Skeletal muscle cell (primary cell): ENCODE measurements at regions not wholly inside any gene's neighbourhood (a gene's known extent, or its start where the extent isn't known, plus 50 kb on each side); places are given as distances from the start of the nearest gene placed in this dataset.

Experiments used
- DNase-seq: peaks from one replicate; pipeline ENCODE4 v3.0.0-alpha.2; 2010; ENCODE audit warnings: low read depth
- H3K4me3 ChIP-seq: 2 replicates; pipeline ENCODE4 v1.5.1; 2011; ENCODE audit warnings: low read depth, mild to moderate bottlenecking, control low read depth, low read length, moderate library complexity

DNA sequence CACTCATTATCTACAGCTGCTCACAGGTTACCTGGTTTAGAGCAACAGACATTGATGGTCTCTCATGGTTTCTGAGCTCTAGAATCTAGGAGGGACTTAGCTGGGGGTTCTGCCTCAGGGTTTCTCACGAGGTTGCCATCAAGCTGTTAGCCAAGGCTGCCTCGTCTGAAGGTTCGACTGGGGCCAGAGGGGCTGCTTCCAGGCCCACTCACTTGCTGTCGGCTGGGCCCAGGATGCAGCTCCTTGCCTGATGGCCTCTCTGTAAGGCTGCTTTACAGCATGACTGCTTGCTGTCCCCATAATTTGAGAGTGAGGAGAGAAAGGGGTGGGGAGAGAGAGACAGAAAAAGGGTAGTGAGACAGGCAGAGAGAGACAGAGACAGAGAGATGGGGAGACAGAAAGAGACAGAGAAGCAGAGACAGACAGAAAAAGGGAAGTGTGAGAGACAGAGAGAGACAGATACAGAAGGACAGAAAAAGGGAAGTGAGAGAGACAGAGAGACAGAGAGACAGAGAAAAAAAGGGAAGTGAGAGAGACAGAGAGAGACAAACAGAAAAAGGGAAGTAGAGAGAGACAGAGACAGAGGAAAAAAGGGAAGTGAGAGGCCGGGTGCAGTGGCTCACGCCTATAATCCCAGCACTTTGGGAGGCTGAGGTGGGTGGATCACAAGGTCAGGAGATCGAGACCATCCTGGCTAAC is 106.8 kb upstream of the C1orf174 start:
- H3K4me3 ChIP-seq = no peak overlapping the region
- no peak for DNase-seq

DNA sequence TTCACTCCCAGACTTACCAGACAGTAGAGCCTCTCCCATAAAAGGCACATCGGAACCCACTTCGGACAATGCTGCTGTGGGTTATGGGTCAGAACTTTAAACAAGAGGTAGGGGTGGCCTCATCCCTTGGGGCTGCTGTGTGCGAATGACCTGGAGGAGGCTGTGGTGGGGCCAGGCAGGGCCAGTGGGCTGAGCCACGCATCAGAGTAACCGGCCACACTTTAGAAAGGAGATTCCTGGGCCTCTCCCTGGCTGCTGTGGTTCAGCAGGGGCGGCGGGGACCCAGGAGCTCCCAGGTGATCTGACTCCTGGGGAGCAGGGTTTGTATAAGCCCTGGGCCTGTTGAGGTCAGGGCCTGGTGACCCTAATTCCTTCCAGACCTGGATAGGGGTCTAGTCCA is 110.2 kb upstream of the C1orf174 start:
- H3K4me3 ChIP-seq = no peak overlapping the region
- no peak for DNase-seq

DNA sequence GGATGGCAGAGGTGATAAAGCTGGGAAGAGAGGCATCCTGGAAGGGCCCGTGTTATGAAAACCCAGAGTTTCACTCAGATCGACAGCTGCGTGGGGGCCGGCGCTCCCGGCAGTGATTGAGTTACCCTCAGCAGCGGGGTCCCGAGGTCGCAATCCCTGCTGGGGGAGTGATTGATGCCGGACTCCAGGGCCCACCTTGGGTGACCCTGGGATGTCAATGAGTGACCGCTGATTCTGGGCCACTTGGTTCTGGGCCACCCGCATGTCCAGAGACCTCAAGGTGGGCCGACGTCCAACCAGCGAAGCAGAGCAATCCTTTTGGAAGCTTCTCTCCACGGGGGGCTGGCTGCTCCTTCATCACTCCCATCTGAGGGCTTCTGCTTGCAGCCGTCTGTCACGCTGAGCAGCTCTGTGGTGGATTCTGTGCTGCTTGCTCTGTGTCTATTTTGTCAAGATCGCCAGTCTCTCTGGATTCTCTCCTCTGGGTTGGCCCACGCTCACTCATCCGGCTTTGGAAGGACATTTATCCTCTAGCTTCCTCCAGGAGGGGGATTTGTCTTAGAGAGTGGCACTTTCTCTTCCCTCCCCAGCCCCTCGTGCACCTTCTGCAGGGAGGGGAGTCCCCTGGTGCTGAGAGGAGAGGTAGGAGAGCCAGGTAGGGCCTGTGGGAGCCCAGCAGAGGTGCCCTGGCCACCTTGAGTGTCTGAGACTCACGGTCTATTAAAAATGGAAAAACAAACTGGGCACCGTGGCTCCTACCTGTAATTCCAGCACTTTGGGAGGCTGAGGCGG is 110.9 kb upstream of the C1orf174 start:
- no peak for DNase-seq
- H3K4me3 ChIP-seq = no peak overlapping the region

DNA sequence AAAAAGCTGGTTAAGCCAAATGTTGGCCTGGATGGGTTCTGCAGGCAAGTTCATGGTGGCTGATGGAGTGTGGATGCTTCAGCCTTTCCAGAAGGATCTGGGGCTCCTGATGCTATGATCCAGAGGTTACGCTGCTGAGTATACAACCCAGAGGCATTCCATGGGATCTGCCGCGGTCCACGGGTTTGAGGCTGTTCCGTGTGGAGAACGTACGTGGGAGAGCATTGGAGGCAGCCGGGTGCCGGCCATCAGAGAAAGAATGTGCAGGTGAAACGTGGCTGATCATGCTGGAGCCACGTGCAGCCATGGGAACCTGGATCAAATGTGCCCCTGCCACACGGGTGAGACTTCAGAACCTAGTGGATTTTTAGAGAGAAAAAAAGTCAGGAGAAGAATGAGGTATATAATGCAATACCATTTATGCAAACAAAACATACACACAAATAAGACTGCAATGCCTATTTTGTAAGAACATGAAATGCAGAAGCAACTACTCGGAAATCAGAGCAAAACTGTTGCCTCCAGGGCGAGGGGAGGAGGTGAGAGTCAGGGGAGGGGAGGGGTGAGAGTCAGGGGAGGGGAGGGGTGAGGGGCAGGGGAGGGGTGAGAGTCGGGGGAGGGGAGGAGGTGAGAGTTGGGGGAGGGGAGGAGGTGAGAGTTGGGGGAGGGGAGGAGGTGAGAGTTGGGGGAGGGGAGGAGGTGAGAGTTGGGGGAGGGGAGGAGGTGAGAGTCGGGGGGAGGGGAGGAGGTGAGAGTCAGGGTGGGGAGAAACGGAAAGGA is 116.5 kb upstream of the C1orf174 start:
- H3K4me3 ChIP-seq = no peak overlapping the region
- no peak for DNase-seq

DNA sequence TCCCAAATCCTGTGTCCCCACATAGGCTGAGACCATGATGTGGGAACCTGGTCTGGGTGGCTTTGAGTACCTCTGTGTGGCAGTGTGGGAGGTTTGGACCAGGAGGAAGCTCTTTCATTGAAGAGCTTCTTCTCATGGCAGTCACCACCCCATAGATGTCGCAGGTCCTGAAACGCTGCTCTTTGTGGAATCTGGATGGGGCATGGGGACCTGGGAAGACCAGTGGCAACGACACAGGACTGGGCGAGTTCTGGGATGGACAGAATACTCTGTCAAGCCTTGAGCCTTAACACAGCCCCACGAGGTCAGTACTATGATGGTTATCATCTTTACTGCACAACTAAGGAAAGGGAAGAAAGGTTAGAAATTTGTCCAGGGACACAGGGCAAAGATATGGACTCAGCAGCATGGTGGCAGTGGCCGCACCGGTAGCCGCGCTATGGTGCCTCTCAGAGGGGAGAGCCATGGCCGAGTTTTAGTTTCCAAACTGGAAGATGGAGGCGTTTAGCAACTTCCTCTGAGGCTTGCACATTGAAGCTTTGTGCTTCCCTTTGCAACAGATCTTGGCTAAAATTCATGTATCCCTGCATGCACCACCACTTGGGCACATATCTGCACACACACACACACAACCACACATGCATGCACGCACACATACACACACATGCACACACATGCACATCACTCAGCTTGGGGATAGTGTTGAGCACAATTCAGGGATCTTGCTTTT is 117.7 kb upstream of the C1orf174 start:
- DNase-seq = no peak
- H3K4me3 ChIP-seq = no peak overlapping the region

DNA sequence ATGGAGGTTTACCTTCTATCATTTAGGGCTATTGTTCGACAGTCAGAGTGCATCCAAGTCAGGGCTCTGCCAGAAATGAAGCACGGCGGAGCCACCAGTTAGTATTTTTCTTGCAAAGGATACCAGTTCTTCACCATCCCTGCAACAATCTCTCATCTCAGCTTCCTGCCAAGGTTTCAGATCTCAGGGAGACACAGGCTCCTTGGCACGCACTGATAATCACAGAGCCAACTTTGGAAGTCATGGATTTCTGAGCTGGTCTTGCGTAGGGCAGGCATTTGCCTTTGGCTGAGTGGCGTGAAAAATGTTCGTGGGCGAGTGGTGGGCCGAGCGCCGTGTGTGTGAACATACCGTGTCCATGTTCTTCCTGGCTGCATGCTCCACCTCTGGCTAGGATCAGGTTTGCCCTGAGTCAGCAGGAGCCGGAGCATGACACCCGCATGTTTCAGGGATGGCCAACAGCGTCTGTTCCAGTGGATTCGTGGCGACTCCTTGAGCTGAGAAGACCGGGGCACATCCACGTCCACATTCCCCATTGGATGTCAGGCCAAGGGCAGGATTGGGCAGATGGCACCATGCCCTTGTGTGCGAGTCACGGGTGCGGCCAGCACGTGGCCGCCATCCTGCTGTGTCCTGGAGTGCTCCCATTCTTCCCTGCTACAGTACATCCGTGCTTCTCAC is 118.5 kb upstream of the C1orf174 start:
- no peak overlapping the region for H3K4me3 ChIP-seq
- DNase-seq = no peak

DNA sequence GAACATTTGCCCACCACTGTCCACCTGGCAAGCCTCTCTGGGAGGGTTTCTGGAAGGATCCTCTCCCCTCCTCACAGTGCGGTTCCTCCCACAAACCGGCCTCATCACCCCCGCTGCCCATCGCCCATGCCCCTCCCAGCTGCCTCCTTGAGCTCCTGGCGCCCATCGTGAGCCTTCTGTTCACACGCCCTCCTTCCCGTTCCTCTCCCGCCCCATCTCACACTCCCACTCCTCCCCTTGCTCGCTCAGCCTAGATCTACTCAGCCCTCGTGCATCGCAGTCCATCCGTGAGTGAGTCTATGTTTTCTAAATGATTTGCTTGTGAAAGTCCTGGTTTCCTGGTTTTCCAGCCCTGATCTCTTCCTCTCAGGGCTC is 119.1 kb upstream of the C1orf174 start:
- no peak overlapping the region for H3K4me3 ChIP-seq
- DNase-seq = no peak

DNA sequence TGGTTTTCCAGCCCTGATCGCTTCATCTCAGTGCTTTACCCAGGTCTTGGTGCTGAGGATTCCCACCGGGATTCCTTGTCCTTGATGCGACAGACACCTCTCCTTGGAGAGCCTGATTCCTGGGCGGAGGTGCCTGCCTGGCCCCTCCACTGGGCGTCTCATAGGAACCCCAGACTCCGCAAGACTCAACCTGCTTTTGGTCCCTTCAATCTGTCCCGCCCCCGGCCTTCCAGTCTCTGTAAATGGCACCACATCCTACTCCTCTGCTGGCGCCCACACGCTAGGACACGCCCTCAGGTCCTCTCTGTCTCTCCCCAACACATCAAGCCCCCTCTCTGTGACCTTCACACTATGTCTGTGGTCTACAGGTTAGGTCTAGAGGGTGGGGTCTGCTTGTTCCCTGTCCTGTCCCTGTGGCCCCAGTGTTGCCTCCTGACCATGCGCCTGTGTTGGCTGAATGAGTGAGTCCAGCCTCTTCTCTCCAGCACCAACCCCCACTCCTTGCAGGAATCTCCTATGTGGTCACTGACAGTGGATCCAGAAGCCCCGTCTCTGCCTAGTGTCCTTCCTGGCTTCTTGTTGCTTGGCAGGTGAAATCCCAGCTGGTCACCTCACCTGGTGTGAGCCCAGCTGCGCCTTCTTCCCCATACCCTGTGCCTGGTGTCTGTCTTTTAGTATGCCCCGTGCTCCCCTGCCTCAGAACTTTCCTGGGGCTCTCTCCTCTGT is 119.7 kb upstream of the C1orf174 start:
- no peak overlapping the region for H3K4me3 ChIP-seq
- DNase-seq = no peak

DNA sequence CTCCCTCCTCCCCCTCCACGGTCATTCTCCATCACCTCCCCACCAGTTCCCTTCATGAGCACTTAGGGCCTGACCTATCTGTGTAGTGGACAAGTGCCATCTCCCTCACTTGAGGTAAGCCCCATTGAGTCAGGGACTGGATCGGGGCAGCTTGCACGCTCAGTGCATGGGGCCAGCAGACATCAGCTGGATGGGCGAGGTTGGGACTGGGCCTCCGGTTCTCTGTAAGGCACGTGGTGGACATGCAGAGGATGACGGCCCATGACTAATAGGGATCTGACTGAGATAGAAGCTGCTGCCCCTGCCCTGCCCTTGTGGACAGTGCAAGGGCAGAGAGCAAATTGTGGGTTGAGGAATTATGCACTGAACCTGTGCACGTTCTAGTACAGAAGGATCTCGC is 120.4 kb upstream of the C1orf174 start:
- no peak for DNase-seq
- no peak overlapping the region for H3K4me3 ChIP-seq

DNA sequence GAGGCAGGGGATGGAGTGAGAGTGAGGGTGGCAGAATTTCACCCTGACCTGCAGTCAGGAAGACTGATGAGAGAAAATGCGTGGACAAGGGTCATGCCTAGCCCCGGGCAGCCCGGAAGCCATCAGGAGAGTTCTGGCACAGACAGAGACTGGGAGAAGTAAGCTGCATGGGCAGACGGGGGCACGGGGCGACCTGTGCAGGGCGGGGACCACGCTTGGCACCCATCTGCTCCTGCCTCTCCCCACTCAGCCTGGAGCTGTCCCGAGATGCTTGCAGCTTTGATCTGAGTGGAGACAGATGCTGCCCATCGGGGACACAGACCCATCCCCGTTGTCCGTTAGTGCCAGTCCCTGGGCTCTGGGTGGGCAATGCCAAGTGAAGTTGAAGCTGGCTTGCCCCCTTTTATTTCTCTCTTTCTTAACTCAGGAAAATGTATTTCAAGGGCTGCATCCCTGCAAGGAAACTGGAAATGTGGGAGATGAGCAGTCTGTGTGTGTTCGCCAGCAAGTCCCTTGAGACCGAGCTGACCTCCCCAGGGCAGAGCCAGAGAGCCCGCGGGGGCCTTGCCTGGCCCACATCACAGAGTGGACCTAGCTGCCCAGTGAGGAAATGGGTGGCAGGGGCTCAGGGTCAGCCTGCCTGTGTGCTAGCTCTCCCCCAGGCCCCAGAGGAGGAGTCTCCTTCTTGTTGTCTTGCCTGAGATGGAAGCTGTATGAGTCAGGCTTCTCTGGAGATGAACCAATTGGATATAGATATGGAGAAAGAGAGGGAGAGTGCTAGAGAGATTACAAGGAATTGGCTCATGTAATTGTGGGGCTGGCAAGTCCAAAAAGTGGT is 121.3 kb upstream of the C1orf174 start:
- H3K4me3 ChIP-seq = no peak overlapping the region
- no peak for DNase-seq

DNA sequence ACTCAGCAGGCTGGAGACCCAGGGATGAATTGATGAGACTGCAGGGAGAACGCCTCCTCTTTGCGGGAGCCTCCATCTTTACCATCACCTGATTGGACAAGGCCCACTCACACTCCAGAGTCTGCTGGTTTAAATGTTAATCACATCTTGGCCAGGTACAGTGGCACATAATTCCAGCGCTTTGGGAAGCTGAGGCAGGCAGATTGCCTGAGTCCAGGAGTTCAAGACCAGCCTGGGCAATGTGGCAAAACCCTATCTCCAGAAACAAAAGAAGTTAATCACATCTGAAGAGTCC is 121.8 kb upstream of the C1orf174 start:
- no peak for DNase-seq
- no peak overlapping the region for H3K4me3 ChIP-seq

DNA sequence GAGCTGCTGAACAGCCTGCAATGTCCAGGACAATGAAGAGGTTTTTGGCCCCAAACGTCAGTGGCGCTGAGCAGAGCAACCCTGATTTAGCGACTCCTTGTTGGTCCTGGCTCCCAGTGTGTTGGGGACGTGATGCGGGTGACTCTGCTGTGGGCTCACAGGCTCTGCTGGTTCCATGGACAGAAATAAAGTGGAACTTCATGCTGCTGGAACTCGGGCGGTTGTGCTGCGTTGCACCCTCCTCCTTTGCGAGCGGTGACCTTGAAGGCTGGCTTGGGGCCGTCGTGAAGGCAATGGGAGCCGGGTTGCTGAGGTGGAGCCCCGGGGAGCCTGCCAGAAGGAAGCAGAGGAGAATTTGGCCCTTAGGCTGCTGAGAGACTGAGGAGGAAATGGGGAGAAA is 122.6 kb upstream of the C1orf174 start:
- H3K4me3 ChIP-seq = no peak overlapping the region
- no peak for DNase-seq

DNA sequence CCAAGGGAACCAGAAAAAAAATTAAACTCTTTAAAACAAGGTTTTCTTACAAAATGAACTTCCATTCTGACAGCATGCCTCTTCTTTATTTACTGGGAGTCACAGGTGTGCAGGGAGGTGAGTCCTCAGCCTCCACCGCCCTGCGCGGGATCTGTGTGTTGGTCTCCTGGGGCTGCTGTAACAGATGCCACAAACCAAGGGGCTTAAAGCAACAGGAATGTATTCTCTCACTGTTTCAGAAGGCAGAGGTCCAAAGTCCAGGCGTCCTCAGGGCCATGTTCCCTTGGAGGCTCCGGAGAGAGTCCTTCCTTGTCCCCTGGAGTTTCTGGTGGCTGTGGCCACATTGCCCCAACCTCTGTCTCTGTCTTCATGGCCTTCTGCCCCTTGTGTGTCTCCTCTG is 123.6 kb upstream of the C1orf174 start:
- no peak overlapping the region for H3K4me3 ChIP-seq
- DNase-seq = no peak

DNA sequence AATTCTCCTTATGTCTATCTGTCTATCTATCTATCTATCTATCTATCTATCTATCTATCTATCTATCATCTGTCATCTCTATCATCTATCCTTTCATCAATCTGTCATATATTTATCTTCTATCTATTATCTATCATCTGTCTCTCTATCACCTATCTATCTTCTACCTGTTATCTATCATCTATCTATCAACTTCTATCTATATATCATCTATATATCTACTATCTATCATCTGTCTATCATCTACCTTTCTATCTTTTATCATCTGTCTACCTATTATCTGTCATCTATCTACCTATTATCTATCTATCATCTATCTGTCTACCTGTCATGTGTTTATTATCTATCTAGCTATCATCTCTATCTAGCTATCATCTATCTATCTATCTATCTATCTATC is 124.7 kb upstream of the C1orf174 start:
- no peak overlapping the region for H3K4me3 ChIP-seq
- no peak for DNase-seq

DNA sequence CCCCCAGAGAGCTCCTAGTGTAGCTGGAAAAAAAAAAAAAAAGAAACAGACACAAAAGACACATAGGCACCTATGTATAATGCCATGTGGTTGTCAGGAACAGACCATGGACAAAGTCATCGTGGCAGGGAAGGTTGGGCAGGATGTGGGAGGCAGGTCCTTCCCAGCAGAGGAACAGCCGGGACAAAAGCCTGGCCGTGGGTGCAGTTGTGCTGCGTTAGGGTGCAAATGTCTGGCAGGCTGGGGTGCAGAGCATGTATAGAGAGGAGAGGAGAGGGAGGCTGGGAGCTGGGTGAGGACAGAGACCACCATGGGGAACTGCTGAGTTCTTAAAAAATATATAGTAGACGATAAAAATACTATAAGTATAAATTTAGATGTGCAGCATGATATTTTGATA is 125.7 kb upstream of the C1orf174 start:
- no peak overlapping the region for H3K4me3 ChIP-seq
- no peak for DNase-seq

DNA sequence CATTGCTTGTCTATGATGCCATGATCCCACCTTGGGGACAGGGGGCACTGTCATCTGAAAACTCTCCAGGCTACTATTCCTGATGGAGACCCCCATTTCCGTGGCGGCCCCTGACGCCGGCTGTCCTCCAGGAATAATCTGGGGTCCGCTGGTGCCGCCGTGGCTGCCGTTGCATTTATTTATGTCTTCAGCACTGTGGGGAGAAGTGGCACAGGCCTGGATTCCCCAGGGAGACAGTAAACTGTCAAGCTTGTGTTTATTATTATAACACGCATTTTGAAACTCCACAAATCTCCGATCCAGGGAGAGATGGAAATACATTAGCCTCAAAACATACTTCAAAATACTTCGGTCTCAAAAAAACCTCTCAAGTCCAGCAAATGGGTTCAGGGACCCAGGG is 126.9 kb upstream of the C1orf174 start:
- DNase-seq = no peak

DNA sequence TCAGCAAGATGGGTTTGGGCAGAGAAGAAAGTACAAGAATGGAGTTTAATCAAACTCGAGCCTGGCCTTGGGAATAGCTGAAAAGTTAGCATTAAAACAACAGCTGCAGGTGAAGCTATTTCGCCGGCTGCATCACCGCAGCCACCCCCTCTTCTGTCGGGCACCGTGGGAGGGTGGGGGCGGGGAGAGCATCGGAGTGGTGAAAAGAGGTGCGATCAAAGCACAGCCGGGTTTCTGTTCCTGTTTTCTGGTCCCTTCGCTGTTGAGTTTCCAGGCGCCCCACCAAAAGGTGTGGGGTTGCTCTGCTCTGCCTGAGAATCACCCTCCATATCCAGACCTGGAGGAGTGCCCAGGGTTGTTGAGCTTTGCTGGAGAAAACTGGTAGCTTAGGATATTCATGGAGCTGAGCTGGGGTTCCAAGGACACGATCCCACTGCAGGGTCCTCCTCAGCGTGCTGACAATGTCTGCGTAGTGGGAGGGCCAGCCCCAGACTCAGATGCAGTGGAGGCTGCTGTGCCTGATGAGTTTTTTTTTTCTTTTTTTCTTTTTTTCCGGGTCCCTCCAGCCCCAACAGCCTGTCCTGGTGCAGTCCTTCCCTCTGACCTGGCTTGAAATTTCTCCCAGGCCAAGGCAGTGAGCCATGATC is 127.5 kb upstream of the C1orf174 start:
- no peak overlapping the region for H3K4me3 ChIP-seq
- no peak for DNase-seq

More for the DNA sequence above, 126.9 kb upstream of the C1orf174 start:
- H3K4me3 ChIP-seq = no peak overlapping the region

DNA sequence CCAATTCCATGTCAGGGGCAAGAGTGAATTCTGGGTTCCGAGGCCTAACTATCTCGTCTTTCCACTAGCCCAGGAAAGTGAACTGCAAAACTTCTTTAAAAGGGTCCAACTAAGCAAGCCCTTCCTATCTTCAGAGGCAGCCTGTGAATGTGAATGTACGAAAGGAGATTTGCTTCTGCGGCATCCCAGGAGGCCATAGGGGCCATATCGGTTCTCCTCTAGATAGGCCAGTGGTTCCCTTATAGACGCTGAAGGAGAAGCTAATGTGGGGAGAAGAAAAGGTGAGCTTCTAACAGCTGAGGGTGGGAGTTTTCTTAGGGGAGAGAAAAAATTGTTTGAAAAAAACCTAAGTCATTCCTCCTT is 128.0 kb upstream of the C1orf174 start:
- DNase-seq = no peak
- no peak overlapping the region for H3K4me3 ChIP-seq
